OCI-LY1 (cell line): ENCODE measurements at regions not wholly inside any gene's neighbourhood (a gene's known extent, or its start where the extent isn't known, plus 50 kb on each side); places are given as distances from the start of the nearest gene placed in this dataset.

Experiments
- H2AFZ ChIP-seq: fragments of 200-600 bp; sonication (generic), shearing (Covaris generic); 2 replicates; pipeline ENCODE4 v1.6.0; 2014; ENCODE audit warnings: antibody characterized with exemption, mild to moderate bottlenecking, low read length
- H3F3A ChIP-seq: fragments of 200-600 bp; sonication (generic), shearing (Covaris generic); 2 replicates; pipeline ENCODE4 v1.6.0; 2014; ENCODE audit warnings: mild to moderate bottlenecking, antibody characterized with exemption, low read length, moderate library complexity; ENCODE audit not compliant: insufficient read depth
- H3K27ac ChIP-seq: fragments of 200-600 bp; sonication (generic); 2 replicates; pipeline ENCODE4 v1.5.1; 2014; ENCODE audit warnings: low read length, mixed run types, mild to moderate bottlenecking, low read depth; ENCODE audit not compliant: poor library complexity, severe bottlenecking
- H3K27me3 ChIP-seq: fragments of 200-600 bp; sonication (generic); 2 replicates; pipeline ENCODE4 v1.6.0; 2014; ENCODE audit warnings: antibody characterized with exemption, mild to moderate bottlenecking, low read length, moderate library complexity; ENCODE audit not compliant: insufficient read depth
- H3K36me3 ChIP-seq: fragments of 200-600 bp; sonication (generic); 2 replicates; pipeline ENCODE4 v1.6.1; 2014; ENCODE audit warnings: mild to moderate bottlenecking, antibody characterized with exemption, low read length, moderate library complexity, mixed read lengths; ENCODE audit not compliant: insufficient read depth
- H3K4me1 ChIP-seq: fragments of 200-600 bp; sonication (generic); 2 replicates; pipeline ENCODE4 v1.5.1; 2014; ENCODE audit warnings: mild to moderate bottlenecking, low read length, moderate library complexity; ENCODE audit not compliant: insufficient read depth, severe bottlenecking
- H3K4me2 ChIP-seq: fragments of 200-600 bp; sonication (generic), shearing (Covaris generic); 2 replicates; pipeline ENCODE4 v1.6.1; 2014; ENCODE audit warnings: low read length
- H3K4me3 ChIP-seq: fragments of 200-600 bp; sonication (generic); 2 replicates; pipeline ENCODE4 v1.5.1; 2014; ENCODE audit warnings: low read length, low read depth, mild to moderate bottlenecking, mixed read lengths; ENCODE audit not compliant: poor library complexity, severe bottlenecking
- H3K79me2 ChIP-seq: fragments of 200-600 bp; shearing (Covaris generic); 2 replicates; pipeline ENCODE4 v1.6.1; 2016; ENCODE audit warnings: mixed run types, low read length, mixed read lengths; ENCODE audit not compliant: insufficient read depth
- H3K9ac ChIP-seq: fragments of 200-600 bp; sonication (generic), shearing (Covaris generic); 2 replicates; pipeline ENCODE4 v1.6.1; 2014; ENCODE audit warnings: mild to moderate bottlenecking, low read length, mixed read lengths
- H3K9me2 ChIP-seq: fragments of 200-600 bp; sonication (generic), shearing (Covaris generic); 2 replicates; pipeline ENCODE4 v1.6.1; 2014; ENCODE audit warnings: low read depth, mild to moderate bottlenecking, low read length, mixed read lengths
- H3K9me3 ChIP-seq: fragments of 200-600 bp; shearing (Covaris generic); 2 replicates; pipeline ENCODE4 v1.6.1; 2014; ENCODE audit warnings: low read length, mixed read lengths
- H4K20me1 ChIP-seq: fragments of 200-600 bp; sonication (generic), shearing (Covaris generic); 2 replicates; pipeline ENCODE4 v1.6.0; 2016; ENCODE audit warnings: mild to moderate bottlenecking, low read length; ENCODE audit not compliant: insufficient read depth
- CTCF ChIP-seq: fragments of 200-600 bp; sonication (generic), shearing (Covaris generic); IDR thresholded peaks from 2 replicates; pipeline ENCODE4 v1.5.1; 2017; ENCODE audit warnings: mild to moderate bottlenecking, antibody characterized with exemption, low read length, moderate library complexity, mixed read lengths
- EZH2 ChIP-seq: fragments of 200-600 bp; sonication (generic), shearing (Covaris generic); IDR thresholded peaks from 2 replicates; pipeline ENCODE4 v1.8.0; 2017; ENCODE audit warnings: borderline replicate concordance, mixed run types, mild to moderate bottlenecking, antibody characterized with exemption, low read length, moderate library complexity, mixed read lengths

DNA sequence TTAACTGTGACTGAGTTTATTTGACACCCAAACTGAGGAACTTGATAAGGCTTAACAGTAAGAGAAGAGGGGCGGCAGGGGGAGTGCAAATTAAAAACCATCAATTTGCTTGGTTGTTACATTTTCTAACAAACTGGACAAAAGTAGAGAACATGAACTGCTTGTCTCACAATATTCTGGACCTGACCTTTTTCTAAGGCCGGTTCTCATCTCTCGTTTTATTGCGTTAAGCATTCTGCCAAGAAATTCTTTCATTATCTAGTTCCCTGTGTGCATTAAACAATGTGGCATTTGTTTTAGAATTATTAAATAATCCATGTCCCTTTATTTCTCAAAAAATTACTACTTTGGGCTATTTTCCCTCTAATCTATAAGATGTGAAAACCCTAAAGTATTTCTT is 565.2 kb upstream of the PKDCC start:
- Histone ChIP-seq H3K27ac (no peak overlapping the region), H3K4me3 (no peak overlapping the region)

DNA sequence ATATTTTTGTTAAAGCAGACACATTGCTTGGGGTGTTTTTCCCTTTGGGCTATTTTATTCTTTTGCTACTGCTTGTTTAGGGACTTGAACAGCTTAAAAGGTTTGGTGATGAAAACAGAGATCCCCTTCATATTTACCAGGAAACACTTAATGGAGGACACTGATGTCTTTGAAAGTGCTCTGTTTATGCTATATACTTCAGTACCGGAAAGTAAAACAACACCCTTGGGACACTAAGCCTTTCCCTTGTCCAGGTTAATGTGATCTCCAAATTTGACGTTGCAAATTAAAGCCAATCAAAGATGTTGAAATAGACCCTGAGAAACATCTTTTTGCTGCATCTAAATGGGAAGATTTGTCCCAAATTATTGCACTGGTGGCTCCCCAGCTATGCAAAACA is 564.6 kb upstream of the PKDCC start:
- H3K79me2 ChIP-seq: no peaks in the 10 kb centered on the region
- no peaks in the 10 kb centered on the region for H4K20me1 ChIP-seq
- no peaks in the 10 kb centered on the region for H3K4me1 ChIP-seq
- no peak overlapping the region for H3K4me3 ChIP-seq
- H3K9me3 ChIP-seq: no peaks in the 10 kb centered on the region
- H3F3A ChIP-seq: no peaks in the 10 kb centered on the region
- H3K27me3 ChIP-seq: no peaks in the 10 kb centered on the region; the same call in 1 of the 2 replicates
- H3K27ac ChIP-seq: no peak overlapping the region
- H2AFZ ChIP-seq: no peak overlapping the region
- H3K9ac ChIP-seq: no peak overlapping the region
- no peaks in the 10 kb centered on the region for H3K9me2 ChIP-seq
- H3K36me3 ChIP-seq: no peaks in the 10 kb centered on the region
- H3K4me2 ChIP-seq: no peak overlapping the region
- TF ChIP-seq CTCF: no peak
- no peak for TF ChIP-seq EZH2

More for the DNA sequence above, 565.2 kb upstream of the PKDCC start:
- no peaks in the 10 kb centered on the region for H3F3A ChIP-seq
- no peak overlapping the region for H2AFZ ChIP-seq
- no peaks in the 10 kb centered on the region for H3K79me2 ChIP-seq
- no peaks in the 10 kb centered on the region for H3K36me3 ChIP-seq
- no peak for TF ChIP-seq EZH2
- H3K4me1 ChIP-seq: no peaks in the 10 kb centered on the region
- no peaks in the 10 kb centered on the region for H3K9me3 ChIP-seq
- no peak overlapping the region for H3K9ac ChIP-seq
- H3K9me2 ChIP-seq: no peaks in the 10 kb centered on the region
- H3K4me2 ChIP-seq: no peak overlapping the region
- H4K20me1 ChIP-seq: no peaks in the 10 kb centered on the region
- no peaks in the 10 kb centered on the region; the same call in 1 of the 2 replicates for H3K27me3 ChIP-seq

DNA sequence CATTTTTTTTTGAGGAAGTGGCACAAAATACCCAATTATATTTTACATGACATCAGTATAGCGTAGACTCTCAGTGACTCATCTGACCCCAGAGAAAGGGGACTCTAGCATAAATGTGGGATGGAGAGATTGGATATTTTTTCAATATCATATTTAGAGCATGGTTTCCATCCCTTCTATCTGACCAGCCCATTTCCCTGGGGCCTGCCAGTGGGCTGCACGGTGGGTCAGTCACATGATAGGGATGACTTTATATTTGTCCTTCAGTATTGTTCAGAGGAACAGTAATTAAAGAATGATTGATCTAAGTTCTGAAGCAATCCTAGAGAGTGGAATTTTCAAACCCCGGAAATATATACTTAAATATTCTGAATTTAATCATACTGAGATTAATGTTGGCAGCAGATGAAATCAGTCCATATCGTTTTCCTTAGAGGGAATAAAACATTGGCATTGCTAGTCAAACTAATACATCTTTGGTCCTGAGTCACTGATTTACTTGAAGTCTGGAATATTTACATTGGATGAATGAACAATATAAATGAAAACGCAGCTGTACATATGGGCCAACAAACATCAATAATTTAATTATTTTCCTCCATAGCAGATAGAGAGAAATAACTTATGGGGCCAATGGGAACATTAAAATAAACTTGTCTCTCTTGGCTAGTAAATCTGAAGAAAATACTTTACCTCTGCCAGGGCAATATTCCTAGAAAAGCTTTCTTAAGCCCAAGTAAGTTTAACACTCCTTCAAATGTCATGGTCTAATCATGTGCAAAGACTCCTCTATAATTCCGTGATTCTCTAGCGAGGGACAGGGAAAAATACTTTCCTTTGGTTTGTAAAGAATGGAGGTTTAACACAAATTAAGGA is 563.6 kb upstream of the PKDCC start:
- Histone ChIP-seq H3K4me2 (no peak overlapping the region), H2AFZ (no peak overlapping the region), H3K79me2 (no peaks in the 10 kb centered on the region), H3F3A (no peaks in the 10 kb centered on the region), H3K9ac (no peak overlapping the region), H3K9me2 (no peaks in the 10 kb centered on the region), H3K27me3 (no peaks in the 10 kb centered on the region; the same call in 1 of the 2 replicates), H4K20me1 (no peaks in the 10 kb centered on the region), H3K4me1 (no peaks in the 10 kb centered on the region), H3K27ac (no peak overlapping the region), H3K9me3 (no peaks in the 10 kb centered on the region), H3K36me3 (no peaks in the 10 kb centered on the region), H3K4me3 (no peak overlapping the region)
- TF ChIP-seq EZH2 (no peak), CTCF (no peak)

DNA sequence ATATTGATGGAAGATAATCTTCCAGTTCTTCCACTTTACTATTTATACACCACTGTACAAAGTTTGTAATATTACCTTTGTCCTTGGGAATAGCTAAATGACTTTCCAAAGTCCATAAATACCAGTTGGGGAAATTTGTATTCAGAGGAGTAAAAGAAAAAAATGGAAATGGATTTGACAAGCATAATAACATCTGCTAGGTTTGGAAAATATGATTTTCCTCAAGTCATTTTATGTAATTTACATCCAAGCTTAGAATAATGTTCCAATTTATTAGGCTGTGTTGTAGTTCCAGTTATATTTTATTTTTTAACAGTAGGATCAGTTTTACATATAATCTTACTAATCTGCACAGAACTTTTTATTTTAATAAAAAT is 563.0 kb upstream of the PKDCC start:
- H3K4me3 ChIP-seq: no peak overlapping the region
- H3K4me1 ChIP-seq: no peaks in the 10 kb centered on the region
- no peaks in the 10 kb centered on the region for H3K9me2 ChIP-seq
- no peak overlapping the region for H3K27ac ChIP-seq
- no peaks in the 10 kb centered on the region for H3K9me3 ChIP-seq
- no peaks in the 10 kb centered on the region for H3K36me3 ChIP-seq
- no peaks in the 10 kb centered on the region for H4K20me1 ChIP-seq
- TF ChIP-seq CTCF (no peak), EZH2 (no peak)
- H2AFZ ChIP-seq: no peak overlapping the region
- no peaks in the 10 kb centered on the region; the same call in 1 of the 2 replicates for H3K27me3 ChIP-seq
- no peaks in the 10 kb centered on the region for H3F3A ChIP-seq
- no peak overlapping the region for H3K4me2 ChIP-seq
- H3K9ac ChIP-seq: no peak overlapping the region
- no peaks in the 10 kb centered on the region for H3K79me2 ChIP-seq
